ENCODE measurements at regions not wholly inside any gene's neighbourhood (a gene's known extent, or its start where the extent isn't known, plus 50 kb on each side); places are given as distances from the start of the nearest gene placed in this dataset.

DNA sequence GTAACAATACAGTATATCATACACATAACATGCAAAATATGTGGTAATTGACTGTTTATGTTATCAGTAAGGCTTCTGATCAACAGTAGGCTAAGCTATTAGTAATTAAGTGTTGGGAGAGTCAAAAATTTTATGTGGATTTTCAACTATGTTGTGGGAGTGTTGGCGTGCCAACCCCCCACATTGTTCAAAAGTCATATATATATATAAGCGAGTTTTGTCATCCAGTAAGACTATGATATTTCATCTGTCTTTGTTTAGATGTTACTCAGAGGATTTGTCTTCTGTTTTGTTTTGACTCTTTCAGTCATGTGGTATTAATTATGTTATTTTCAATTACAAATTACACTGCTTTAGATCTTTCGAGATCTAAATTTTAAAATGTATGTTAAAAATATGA lies 51.0 kb upstream of the RAP2B start:
- no peak for ATAC-seq
- TF ChIP-seq, protein P1, sequence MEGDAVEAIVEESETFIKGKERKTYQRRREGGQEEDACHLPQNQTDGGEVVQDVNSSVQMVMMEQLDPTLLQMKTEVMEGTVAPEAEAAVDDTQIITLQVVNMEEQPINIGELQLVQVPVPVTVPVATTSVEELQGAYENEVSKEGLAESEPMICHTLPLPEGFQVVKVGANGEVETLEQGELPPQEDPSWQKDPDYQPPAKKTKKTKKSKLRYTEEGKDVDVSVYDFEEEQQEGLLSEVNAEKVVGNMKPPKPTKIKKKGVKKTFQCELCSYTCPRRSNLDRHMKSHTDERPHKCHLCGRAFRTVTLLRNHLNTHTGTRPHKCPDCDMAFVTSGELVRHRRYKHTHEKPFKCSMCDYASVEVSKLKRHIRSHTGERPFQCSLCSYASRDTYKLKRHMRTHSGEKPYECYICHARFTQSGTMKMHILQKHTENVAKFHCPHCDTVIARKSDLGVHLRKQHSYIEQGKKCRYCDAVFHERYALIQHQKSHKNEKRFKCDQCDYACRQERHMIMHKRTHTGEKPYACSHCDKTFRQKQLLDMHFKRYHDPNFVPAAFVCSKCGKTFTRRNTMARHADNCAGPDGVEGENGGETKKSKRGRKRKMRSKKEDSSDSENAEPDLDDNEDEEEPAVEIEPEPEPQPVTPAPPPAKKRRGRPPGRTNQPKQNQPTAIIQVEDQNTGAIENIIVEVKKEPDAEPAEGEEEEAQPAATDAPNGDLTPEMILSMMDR (IDR thresholded peaks at IDR 0.05), result no peak
- Histone ChIP-seq H3K27ac (no peak overlapping the region), H3K36me3 (no peaks in the 10 kb centered on the region), H3K4me1 (no peaks in the 10 kb centered on the region), H3K27me3 (no peaks in the 10 kb centered on the region), H3K9me3 (no peaks in the 10 kb centered on the region), H3K4me3 (no peak overlapping the region)
- no peak for DNase-seq
- intact Hi-C loops (cut with DNase I), result no loop called here

All from upper lobe of right lung (tissue), 1 donor.